ENCODE measurements at regions not wholly inside any gene's neighbourhood (a gene's known extent, or its start where the extent isn't known, plus 50 kb on each side); places are given as distances from the start of the nearest gene placed in this dataset.

GRCh38 chr2:133829450-133830020, 261.3 kb upstream of the NCKAP5 start:
- TF ChIP-seq CTCF (IDR thresholded peaks at IDR 0.05; ENCODE audit: low read length, missing control alignments) = no peak
- DNase-seq (ENCODE audit: low read depth) = no peak
- H3K4me3 ChIP-seq (replicated peaks; ENCODE audit: low read depth, low read length) = no peak overlapping the region

DNA sequence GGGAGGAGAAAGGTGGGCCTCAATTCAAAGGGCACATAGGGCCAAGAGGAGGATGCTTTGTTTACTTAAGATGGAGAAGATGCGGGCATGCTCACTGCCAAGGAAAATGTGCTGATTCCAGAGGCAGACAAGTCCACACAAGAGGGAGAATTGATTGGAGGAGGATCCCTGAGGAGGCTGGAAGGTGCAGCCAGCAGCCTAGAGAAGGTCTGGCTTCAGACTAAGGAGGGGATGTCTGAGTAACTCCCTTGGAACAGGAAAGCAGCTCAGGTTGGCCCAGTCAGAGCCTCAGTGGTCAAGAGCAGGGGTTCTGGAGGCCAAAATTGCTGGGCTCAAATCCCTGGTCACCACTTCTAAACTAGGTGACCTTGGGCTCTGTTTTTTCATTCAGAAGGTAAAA, 265.5 kb upstream of the NCKAP5 start:
- no peak for DNase-seq (ENCODE audit: low read depth)
- TF ChIP-seq CTCF (IDR thresholded peaks at IDR 0.05; ENCODE audit: low read length, missing control alignments) = no peak
- H3K4me3 ChIP-seq (replicated peaks; ENCODE audit: low read depth, low read length) = no peak overlapping the region

- TF ChIP-seq CTCF (IDR thresholded peaks at IDR 0.05; ENCODE audit: low read length, missing control alignments) = no peak
- no peak for DNase-seq (ENCODE audit: low read depth)
- no peak overlapping the region for H3K4me3 ChIP-seq (replicated peaks; ENCODE audit: low read depth, low read length)
These were observed 267.8 kb upstream of the NCKAP5 start for GRCh38 chr2:133835821-133836619.

DNA sequence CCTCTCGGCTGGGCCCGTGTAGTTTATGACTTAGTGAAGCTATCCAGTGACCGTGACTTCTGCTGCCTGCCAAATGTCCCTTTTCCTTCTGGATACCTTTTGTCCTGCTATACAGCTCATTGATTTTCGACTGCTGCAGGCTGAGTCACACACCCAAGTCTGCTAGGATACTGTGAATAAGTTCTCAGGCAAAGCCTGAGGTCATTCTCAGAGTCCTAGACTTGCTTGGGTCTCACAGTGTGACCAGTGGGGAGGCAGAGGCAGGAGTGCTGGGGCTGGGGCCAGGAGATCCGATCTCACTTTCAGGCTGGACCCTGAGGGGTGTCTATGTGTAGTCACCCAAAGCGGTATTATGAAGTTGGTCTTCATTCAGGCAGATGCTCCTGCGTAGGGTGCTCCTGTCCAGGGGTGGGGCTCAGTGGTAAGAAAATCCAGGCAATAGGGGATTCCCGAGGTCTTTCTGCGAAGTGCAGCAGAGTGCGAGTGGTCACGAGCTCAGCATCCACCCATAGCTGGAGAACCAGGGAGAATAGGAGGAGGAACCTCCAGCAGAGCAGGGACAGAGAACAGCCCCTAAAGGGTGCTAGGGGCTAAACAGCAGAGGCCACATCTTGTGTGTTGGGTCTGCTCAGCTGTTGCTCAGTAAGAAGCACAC, 268.6 kb upstream of the NCKAP5 start:
- H3K4me3 ChIP-seq (replicated peaks; ENCODE audit: low read depth, low read length) = no peak overlapping the region
- no peak for DNase-seq (ENCODE audit: low read depth)
- TF ChIP-seq CTCF (IDR thresholded peaks at IDR 0.05; ENCODE audit: low read length, missing control alignments) = no peak

DNA sequence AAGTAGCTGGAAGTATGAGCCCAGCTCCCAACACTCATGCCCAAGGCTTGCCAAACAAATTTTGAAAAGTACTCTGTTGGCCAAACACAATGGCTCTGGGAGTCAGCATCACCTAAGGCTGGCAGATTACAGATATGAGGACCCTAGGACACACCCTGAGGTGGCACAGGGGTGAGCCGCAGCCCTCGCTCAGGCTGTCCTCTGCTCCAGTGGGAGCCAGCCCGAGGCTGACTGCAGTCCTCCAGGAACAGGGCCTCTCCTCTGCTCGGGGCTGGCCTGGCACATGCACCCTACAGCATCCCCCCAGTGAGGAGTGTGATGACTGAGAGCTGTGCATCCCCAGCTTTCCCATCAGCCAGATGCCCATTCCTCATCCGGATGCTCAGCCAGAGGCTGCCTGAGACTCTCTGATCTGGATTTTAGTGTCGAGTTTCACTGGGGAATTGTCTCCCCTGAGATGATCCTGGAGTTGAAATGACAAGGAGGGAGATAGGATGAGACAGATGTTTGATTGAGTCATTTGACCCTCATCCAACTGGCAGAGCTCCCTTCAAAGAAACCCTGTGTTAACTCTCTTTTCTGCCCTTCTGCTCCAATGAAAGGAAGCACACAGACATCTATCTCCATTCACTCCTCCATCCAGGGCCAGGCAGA, 269.3 kb upstream of the NCKAP5 start:
- H3K4me3 ChIP-seq (replicated peaks; ENCODE audit: low read depth, low read length) = no peak overlapping the region
- no peak for TF ChIP-seq CTCF (IDR thresholded peaks at IDR 0.05; ENCODE audit: low read length, missing control alignments)
- peak; percentile 21 for DNase-seq (ENCODE audit: low read depth)

DNA sequence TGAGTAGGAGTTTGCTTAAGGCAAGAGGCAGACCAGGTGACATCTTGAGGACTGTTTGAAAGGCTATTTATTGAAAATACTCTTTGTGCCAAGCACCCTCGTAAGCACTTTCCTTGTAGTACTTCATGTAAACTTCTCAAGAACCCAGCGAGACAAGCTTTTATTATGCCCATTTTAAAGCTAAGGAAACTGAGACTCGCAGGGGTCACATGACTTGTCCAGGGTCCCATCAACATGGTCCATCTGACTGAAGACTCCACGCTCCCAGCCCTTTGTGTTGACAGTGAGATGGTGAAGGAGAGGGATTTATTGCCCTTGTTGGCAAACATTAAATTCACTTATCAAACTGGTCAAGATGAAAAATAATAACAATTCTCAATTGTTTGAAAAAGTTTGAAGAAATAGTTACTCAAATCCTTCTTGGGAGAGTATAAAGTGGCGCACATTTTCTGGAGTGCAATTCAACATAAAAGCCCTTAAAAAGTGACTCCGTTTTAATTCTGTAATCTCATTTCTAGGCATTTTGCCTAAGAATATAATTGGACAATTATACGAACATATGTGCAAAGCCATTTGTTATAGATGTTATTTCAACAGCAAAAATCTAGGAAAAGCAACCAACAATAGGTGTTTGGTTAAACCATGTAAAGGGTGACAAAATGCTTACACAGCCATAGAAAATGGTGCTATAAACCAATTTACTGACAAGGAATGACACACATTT, 270.5 kb upstream of the NCKAP5 start:
- no peak for TF ChIP-seq CTCF (IDR thresholded peaks at IDR 0.05; ENCODE audit: low read length, missing control alignments)
- DNase-seq (ENCODE audit: low read depth) = no peak

More for the DNA sequence above, 270.5 kb upstream of the NCKAP5 start:
- H3K4me3 ChIP-seq (replicated peaks; ENCODE audit: low read depth, low read length) = no peak overlapping the region
